HL-60 (cell line): ENCODE measurements at regions not wholly inside any gene's neighbourhood (a gene's known extent, or its start where the extent isn't known, plus 50 kb on each side); places are given as distances from the start of the nearest gene placed in this dataset.

Experiments
- DNase-seq, 2 experiments: peaks; one replicate each; pipeline ENCODE4 v3.0.0-alpha.2; 2010 to 2020; ENCODE audit warnings: low read depth in 1 of 2, low spot score in 1 of 2
- H3K27ac ChIP-seq: fragments of 250-450 bp; sonication (Bioruptor Pico); replicated peaks from 2 replicates; pipeline ENCODE4 v1.5.1; 2020; ENCODE audit warnings: mild to moderate bottlenecking, moderate library complexity
- H3K27me3 ChIP-seq: fragments of 250-450 bp; sonication (Bioruptor Pico); 2 replicates; pipeline ENCODE4 v1.5.1; 2021; ENCODE audit warnings: mild to moderate bottlenecking, moderate library complexity; ENCODE audit not compliant: insufficient read depth, poor library complexity, severe bottlenecking
- H3K4me3 ChIP-seq: replicated peaks from 2 replicates; pipeline ENCODE4 v1.5.1; 2011; ENCODE audit warnings: mild to moderate bottlenecking, control low read depth, low read length; ENCODE audit not compliant: insufficient read depth
- CTCF ChIP-seq: IDR thresholded peaks from one replicate; pipeline ENCODE4 v1.5.1; 2011; ENCODE audit warnings: low read length, control low read depth, inconsistent platforms; ENCODE audit not compliant: insufficient read depth
- GABPA ChIP-seq: IDR thresholded peaks from 2 replicates; pipeline ENCODE4 v1.6.1; 2012; ENCODE audit warnings: low read depth
- POLR2AphosphoS5 ChIP-seq: IDR thresholded peaks from 2 replicates; pipeline ENCODE4 v1.6.1; 2012; ENCODE audit warnings: low read depth
- REST ChIP-seq: IDR thresholded peaks from 2 replicates; pipeline ENCODE4 v1.6.1; 2012; ENCODE audit warnings: low read depth; ENCODE audit not compliant: insufficient replicate concordance
- SPI1 ChIP-seq: IDR thresholded peaks from 2 replicates; pipeline ENCODE4 v1.6.1; 2012; ENCODE audit warnings: low read depth, mild to moderate bottlenecking, borderline replicate concordance

- Histone ChIP-seq H3K27me3 (no peaks in the 10 kb centered on the region), H3K4me3 (no peak overlapping the region), H3K27ac (no peak overlapping the region)
- TF ChIP-seq REST (no peak), GABPA (no peak), SPI1 (no peak)
- no peak for DNase-seq
Measured at GRCh38 chr12:74849801-74850200, 312.2 kb downstream of the ATXN7L3B start.

- TF ChIP-seq GABPA, result no peak
- Histone ChIP-seq H3K27me3 (no peaks in the 10 kb centered on the region), H3K27ac (no peak overlapping the region), H3K4me3 (no peak overlapping the region)
- DNase-seq, result no peak
Measured at GRCh38 chr12:74871817-74872216, 334.2 kb downstream of the ATXN7L3B start.

GRCh38 chr12:74885775-74886174 is 323.9 kb downstream of the KCNC2 start:
- Histone ChIP-seq H3K27ac (no peak overlapping the region), H3K27me3 (no peaks in the 10 kb centered on the region), H3K4me3 (no peak overlapping the region)
- TF ChIP-seq CTCF (no peak), REST (no peak), POLR2AphosphoS5 (no peak), SPI1 (no peak), GABPA (no peak)
- DNase-seq, result no peak

- DNase-seq, result no peak
- Histone ChIP-seq H3K4me3 (no peak overlapping the region), H3K27me3 (no peaks in the 10 kb centered on the region), H3K27ac (no peak overlapping the region)
- TF ChIP-seq CTCF, result no peak
- TF ChIP-seq SPI1, result no peak
- no peak for TF ChIP-seq POLR2AphosphoS5
- TF ChIP-seq REST, result no peak
- no peak for TF ChIP-seq GABPA
Measured at GRCh38 chr12:74889073-74889472, 320.6 kb downstream of the KCNC2 start.
